Loucy (cell line): ENCODE measurements at regions not wholly inside any gene's neighbourhood (a gene's known extent, or its start where the extent isn't known, plus 50 kb on each side); places are given as distances from the start of the nearest gene placed in this dataset.

Experiments
- H2AFZ ChIP-seq: fragments of 200-600 bp; sonication (generic); 2 replicates; pipeline ENCODE4 v1.6.0; 2016; ENCODE audit warnings: antibody characterized with exemption, mild to moderate bottlenecking, low read length, moderate library complexity
- H3F3A ChIP-seq: fragments of 200-600 bp; 2 replicates; pipeline ENCODE4 v1.6.0; 2016; ENCODE audit warnings: antibody characterized with exemption, low read depth, mild to moderate bottlenecking
- H3K27me3 ChIP-seq: fragments of 200-600 bp; sonication (generic); 2 replicates; pipeline ENCODE4 v1.6.1; 2014; ENCODE audit warnings: low read length, mild to moderate bottlenecking; ENCODE audit not compliant: insufficient read depth, poor library complexity, severe bottlenecking
- H3K36me3 ChIP-seq: fragments of 200-600 bp; sonication (generic); 2 replicates; pipeline ENCODE4 v1.6.1; 2016; ENCODE audit warnings: low read length; ENCODE audit not compliant: insufficient read depth
- H3K4me1 ChIP-seq: fragments of 200-600 bp; sonication (generic); 2 replicates; pipeline ENCODE4 v1.5.1; 2014; ENCODE audit warnings: low read length, mild to moderate bottlenecking; ENCODE audit not compliant: insufficient read depth, poor library complexity, severe bottlenecking
- H3K4me2 ChIP-seq: fragments of 200-600 bp; sonication (generic); 2 replicates; pipeline ENCODE4 v1.6.0; 2014; ENCODE audit warnings: antibody characterized with exemption, low read length, low read depth, mild to moderate bottlenecking; ENCODE audit not compliant: poor library complexity, severe bottlenecking
- H3K4me3 ChIP-seq: fragments of 200-600 bp; sonication (generic); 2 replicates; pipeline ENCODE4 v1.5.1; 2014; ENCODE audit warnings: low read length, mild to moderate bottlenecking, mixed read lengths; ENCODE audit not compliant: poor library complexity, severe bottlenecking
- H3K79me2 ChIP-seq: fragments of 200-600 bp; sonication (generic); 2 replicates; pipeline ENCODE4 v1.6.1; 2014; ENCODE audit warnings: low read length; ENCODE audit not compliant: insufficient read depth
- H3K9ac ChIP-seq: fragments of 200-600 bp; sonication (generic); 2 replicates; pipeline ENCODE4 v1.6.0; 2014; ENCODE audit warnings: mild to moderate bottlenecking, low read depth, low read length, moderate library complexity; ENCODE audit not compliant: poor library complexity, severe bottlenecking
- H3K9me2 ChIP-seq: fragments of 200-600 bp; sonication (generic); replicated peaks from 2 replicates; pipeline ENCODE4 v1.6.1; 2016; ENCODE audit warnings: low read depth, low read length, mixed read lengths
- H3K9me3 ChIP-seq: fragments of 200-600 bp; sonication (generic); 2 replicates; pipeline ENCODE4 v1.6.1; 2014; ENCODE audit warnings: mild to moderate bottlenecking, antibody characterized with exemption, low read length, low read depth; ENCODE audit not compliant: insufficient read depth
- H4K20me1 ChIP-seq: fragments of 200-600 bp; sonication (generic); 2 replicates; pipeline ENCODE4 v1.6.0; 2014; ENCODE audit warnings: antibody characterized with exemption, low read length, mild to moderate bottlenecking; ENCODE audit not compliant: insufficient read depth, poor library complexity, severe bottlenecking
- CTCF ChIP-seq: fragments of 200-600 bp; sonication (generic); conservative IDR thresholded peaks from 2 replicates; pipeline ENCODE4 v1.5.1; 2014; ENCODE audit warnings: mild to moderate bottlenecking, antibody characterized with exemption, low read length
- EZH2phosphoT487 ChIP-seq: fragments of 200-600 bp; IDR thresholded peaks from 2 replicates; pipeline ENCODE4 v1.6.1; 2018; ENCODE audit warnings: antibody characterized with exemption, mild to moderate bottlenecking, moderate library complexity, borderline replicate concordance

- no peaks in the 10 kb centered on the region for H3K79me2 ChIP-seq
Measured at GRCh38 chr22:27029584-27030130, 372.3 kb downstream of the MIAT start.

GRCh38 chr22:27032091-27032761, 374.8 kb downstream of the MIAT start:
- H3K27me3 ChIP-seq = no peaks in the 10 kb centered on the region
- TF ChIP-seq EZH2phosphoT487 (no peak), CTCF (no peak)
- H3K4me3 ChIP-seq = no peak overlapping the region
- no peaks in the 10 kb centered on the region for H3K36me3 ChIP-seq
- no peak overlapping the region for H3K9ac ChIP-seq
- H3K9me3 ChIP-seq = no peaks in the 10 kb centered on the region
- H2AFZ ChIP-seq = no peak overlapping the region
- H4K20me1 ChIP-seq = no peaks in the 10 kb centered on the region
- H3K79me2 ChIP-seq = no peaks in the 10 kb centered on the region
- H3F3A ChIP-seq = no peaks in the 10 kb centered on the region
- H3K4me1 ChIP-seq = no peaks in the 10 kb centered on the region
- H3K9me2 ChIP-seq = no peaks in the 10 kb centered on the region
- no peak overlapping the region for H3K4me2 ChIP-seq

More at GRCh38 chr22:27029584-27030130, 372.3 kb downstream of the MIAT start:
- H3K9me2 ChIP-seq = no peaks in the 10 kb centered on the region
- H3K36me3 ChIP-seq = no peaks in the 10 kb centered on the region
- no peaks in the 10 kb centered on the region for H3F3A ChIP-seq
- H3K4me1 ChIP-seq = no peaks in the 10 kb centered on the region
- H2AFZ ChIP-seq = no peak overlapping the region
- H3K4me2 ChIP-seq = no peak overlapping the region
- TF ChIP-seq EZH2phosphoT487 (no peak), CTCF (no peak)
- no peak overlapping the region for H3K4me3 ChIP-seq
- no peaks in the 10 kb centered on the region for H3K9me3 ChIP-seq
- H3K9ac ChIP-seq = no peak overlapping the region
- no peaks in the 10 kb centered on the region for H3K27me3 ChIP-seq
- no peaks in the 10 kb centered on the region for H4K20me1 ChIP-seq

- Histone ChIP-seq H3K9me2 (no peaks in the 10 kb centered on the region), H3K27me3 (no peaks in the 10 kb centered on the region), H3K79me2 (no peaks in the 10 kb centered on the region), H3K4me2 (no peak overlapping the region), H3K4me3 (no peak overlapping the region), H3K9ac (no peak overlapping the region), H2AFZ (no peak overlapping the region), H4K20me1 (no peaks in the 10 kb centered on the region), H3F3A (no peaks in the 10 kb centered on the region), H3K4me1 (no peaks in the 10 kb centered on the region), H3K36me3 (no peaks in the 10 kb centered on the region), H3K9me3 (no peaks in the 10 kb centered on the region)
- TF ChIP-seq EZH2phosphoT487 (no peak), CTCF (no peak)
Measured at GRCh38 chr22:27041745-27042310, 384.4 kb downstream of the MIAT start.
